Activated CD4-positive, alpha-beta T cell treated with anti-CD3 and anti-CD28 coated beads for 4 hours (primary cell): ENCODE measurements at regions not wholly inside any gene's neighbourhood (a gene's known extent, or its start where the extent isn't known, plus 50 kb on each side); places are given as distances from the start of the nearest gene placed in this dataset.

Experiments used
- DNase-seq, 2 donors: peaks; one replicate each; pipeline ENCODE4 v3.0.0-alpha.2; 2020

- no peak for DNase-seq
Observed at GRCh38 chr2:196362973-196363549, 191.7 kb upstream of the STK17B start.

- DNase-seq, result no peak
Observed at GRCh38 chr2:196365145-196365544, 193.8 kb upstream of the STK17B start.

- no peak for DNase-seq
Observed at GRCh38 chr2:196365923-196366322, 194.5 kb upstream of the STK17B start.

GRCh38 chr2:196367633-196368032 is 196.3 kb upstream of the STK17B start:
- DNase-seq, result no peak

GRCh38 chr2:196368546-196369225 is 197.3 kb upstream of the STK17B start:
- no peak for DNase-seq

- no peak for DNase-seq
Observed at GRCh38 chr2:196369967-196370366, 198.6 kb upstream of the STK17B start.

- no peak for DNase-seq
Observed at GRCh38 chr2:196370381-196370780, 199.0 kb upstream of the STK17B start.

- no peak for DNase-seq
Observed at GRCh38 chr2:196372276-196372809, 201.0 kb upstream of the STK17B start.

GRCh38 chr2:196372811-196373664 is 201.7 kb upstream of the STK17B start:
- no peak for DNase-seq

- no peak for DNase-seq
Observed at GRCh38 chr2:196376984-196377877, 205.9 kb upstream of the STK17B start.

GRCh38 chr2:196379600-196379999 is 208.2 kb upstream of the STK17B start:
- DNase-seq, result no peak

GRCh38 chr2:196380098-196380497 is 208.7 kb upstream of the STK17B start:
- no peak for DNase-seq

- no peak for DNase-seq
Observed at GRCh38 chr2:196380575-196380974, 209.2 kb upstream of the STK17B start.

GRCh38 chr2:196381464-196381863 is 210.1 kb upstream of the STK17B start:
- DNase-seq, result no peak

GRCh38 chr2:196383799-196384198 is 212.4 kb upstream of the STK17B start:
- DNase-seq, result no peak

- no peak for DNase-seq
Observed at GRCh38 chr2:196384729-196385128, 213.4 kb upstream of the STK17B start.

GRCh38 chr2:196389670-196390069 is 218.3 kb upstream of the STK17B start:
- no peak for DNase-seq

GRCh38 chr2:196390243-196391148 is 219.1 kb upstream of the STK17B start:
- DNase-seq, result no peak

GRCh38 chr2:196391149-196391479 is 219.7 kb upstream of the STK17B start:
- no peak for DNase-seq

GRCh38 chr2:196399096-196399495 is 227.7 kb upstream of the STK17B start:
- no peak for DNase-seq
